Lower leg skin (tissue), 3 donors: ENCODE measurements at regions not wholly inside any gene's neighbourhood (a gene's known extent, or its start where the extent isn't known, plus 50 kb on each side); places are given as distances from the start of the nearest gene placed in this dataset.

ENCODE experiments used
- CTCF ChIP-seq, 3 donors: fragments of 450-650 bp; IDR thresholded peaks; one replicate each; pipeline ENCODE4 v1.5.1; 2016; ENCODE audit warnings: antibody characterized with exemption in 3 of 3, mild to moderate bottlenecking in 3 of 3, moderate library complexity in 2 of 3
- POLR2A ChIP-seq, 2 donors: fragments of 450-650 bp; IDR thresholded peaks; one replicate each; pipeline ENCODE4 v1.6.1; 2016 to 2017; ENCODE audit warnings: antibody characterized with exemption in 2 of 2, mild to moderate bottlenecking in 1 of 2, moderate library complexity in 1 of 2

DNA sequence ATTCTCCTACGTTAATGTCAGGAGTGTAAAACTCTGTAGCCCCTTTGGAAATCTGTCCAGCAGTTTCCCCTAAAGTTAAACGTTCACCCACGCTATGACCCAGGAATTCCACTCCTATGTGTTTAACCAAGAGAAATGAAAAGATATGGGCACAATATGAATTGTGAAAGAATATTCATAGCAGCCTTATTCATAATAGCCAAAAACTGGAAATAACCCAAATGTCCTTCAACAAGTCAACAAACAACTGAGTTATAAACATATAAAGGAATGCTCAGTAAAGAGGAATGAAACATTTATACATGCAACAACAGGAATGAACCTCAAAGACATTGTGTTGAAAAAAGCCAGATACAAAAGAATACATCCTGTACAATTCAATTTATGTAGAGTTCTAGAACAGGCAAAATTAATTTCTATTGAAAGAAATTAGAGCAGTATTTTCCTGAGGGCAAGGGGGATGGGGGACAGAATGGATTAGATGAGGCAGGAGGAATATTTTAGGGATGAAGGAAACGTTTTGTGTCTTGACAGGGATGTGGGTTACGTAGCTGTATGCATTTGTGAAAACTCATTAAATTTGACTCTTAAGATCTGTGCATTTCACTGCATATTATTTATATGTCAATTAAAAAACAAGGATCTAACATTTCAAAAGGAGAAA lies 286.7 kb upstream of the CDH5 start:
- TF ChIP-seq CTCF (IDR thresholded peaks at IDR 0.05): no peak
- no peak for TF ChIP-seq POLR2A (IDR thresholded peaks at IDR 0.05)
